HG02870 (cell line): ENCODE measurements at regions not wholly inside any gene's neighbourhood (a gene's known extent, or its start where the extent isn't known, plus 50 kb on each side); places are given as distances from the start of the nearest gene placed in this dataset.

Source experiments
- ATAC-seq: cut with Tn5 transposase; IDR thresholded peaks from one replicate; pipeline ENCODE4 v1.9.1; 2021; ENCODE audit warnings: mild to moderate bottlenecking, moderate library complexity; ENCODE audit not compliant: unreplicated experiment

DNA sequence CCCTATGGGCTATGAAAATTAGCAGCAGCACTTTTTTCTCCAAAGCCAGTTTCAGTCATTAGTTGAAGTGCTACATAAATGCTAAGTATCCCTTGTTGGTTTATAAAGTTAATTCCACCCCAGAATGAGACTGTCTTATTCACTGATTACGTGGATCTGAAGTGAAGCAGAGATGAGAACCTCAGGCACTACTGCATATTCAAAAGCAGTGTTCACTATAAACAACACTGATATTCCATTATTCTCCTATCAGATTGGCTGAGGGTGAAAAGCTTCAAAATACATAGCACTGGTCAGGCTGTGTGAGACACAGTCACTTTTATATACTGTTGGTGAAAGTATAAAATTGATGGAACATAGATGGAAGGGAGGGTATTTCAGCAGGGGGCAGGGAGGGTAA, 395.7 kb upstream of the RARB start:
- no peak for ATAC-seq

DNA sequence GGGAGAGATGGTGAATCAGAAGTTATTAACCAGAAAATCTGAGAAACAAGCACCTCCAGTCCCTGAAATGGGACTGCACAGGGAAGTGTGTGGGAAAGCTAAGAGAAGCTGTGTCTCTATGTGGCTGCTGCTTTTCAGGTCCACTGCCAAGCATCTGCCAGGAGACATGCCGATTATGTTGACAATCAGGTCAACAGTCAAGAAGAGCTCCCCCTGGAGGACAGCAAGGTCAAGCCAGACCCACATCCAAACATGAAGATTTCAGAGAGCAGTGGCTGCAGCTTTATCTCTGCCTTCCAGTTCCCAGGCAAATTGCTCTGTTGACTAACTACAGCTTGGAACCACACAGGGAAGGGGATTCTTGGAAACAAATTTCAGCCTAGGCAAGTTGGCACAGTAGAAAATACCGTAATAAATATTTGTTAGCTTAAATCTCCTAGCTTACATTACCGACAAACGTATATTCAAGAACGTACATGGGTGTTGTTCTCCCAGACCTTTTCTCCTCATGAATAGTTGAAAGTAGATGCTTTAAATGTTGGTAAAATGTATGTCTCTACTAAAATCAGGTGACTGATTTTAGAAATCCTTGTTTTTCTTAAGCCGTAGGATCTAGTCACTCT, 394.5 kb upstream of the RARB start:
- ATAC-seq = peak; percentile 84

DNA sequence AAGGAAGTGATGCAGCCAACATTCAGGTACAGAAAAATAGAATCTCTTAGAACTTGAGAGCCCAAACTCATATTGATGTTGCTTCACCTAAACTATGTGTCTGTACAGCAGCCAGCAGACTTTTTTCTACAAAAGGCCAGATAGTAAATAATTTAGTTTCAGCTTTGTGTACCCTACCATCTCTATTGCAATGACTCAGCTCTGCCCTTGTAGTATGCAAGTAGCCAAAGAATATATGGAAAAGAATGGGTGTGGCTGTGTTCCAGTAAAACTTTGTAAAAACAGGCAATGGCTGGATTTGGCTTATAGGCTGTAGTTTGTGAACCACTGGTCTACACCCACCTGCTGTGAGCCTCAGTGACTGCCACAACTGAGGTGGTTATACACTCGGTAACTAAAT, 392.5 kb upstream of the RARB start:
- ATAC-seq = no peak

DNA sequence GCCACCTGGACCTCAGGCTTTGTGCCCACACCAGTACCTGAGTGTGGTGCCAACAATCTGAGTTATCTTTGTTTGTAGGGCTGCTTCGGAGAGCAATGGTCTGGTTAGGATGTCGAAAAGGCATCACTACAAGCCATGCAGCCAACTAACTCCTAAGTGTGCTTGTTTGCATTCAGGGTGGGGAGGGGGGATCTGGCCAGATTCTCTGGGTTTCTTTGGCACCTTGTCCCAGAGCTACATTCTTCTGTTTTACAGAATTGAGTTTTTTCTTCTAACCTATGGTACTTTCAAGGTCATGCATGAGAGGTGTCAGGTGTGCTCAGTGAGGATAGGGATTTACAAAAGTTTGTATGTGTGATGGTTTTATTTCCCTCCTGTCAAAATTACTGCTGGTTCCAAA, 391.4 kb upstream of the RARB start:
- no peak for ATAC-seq

DNA sequence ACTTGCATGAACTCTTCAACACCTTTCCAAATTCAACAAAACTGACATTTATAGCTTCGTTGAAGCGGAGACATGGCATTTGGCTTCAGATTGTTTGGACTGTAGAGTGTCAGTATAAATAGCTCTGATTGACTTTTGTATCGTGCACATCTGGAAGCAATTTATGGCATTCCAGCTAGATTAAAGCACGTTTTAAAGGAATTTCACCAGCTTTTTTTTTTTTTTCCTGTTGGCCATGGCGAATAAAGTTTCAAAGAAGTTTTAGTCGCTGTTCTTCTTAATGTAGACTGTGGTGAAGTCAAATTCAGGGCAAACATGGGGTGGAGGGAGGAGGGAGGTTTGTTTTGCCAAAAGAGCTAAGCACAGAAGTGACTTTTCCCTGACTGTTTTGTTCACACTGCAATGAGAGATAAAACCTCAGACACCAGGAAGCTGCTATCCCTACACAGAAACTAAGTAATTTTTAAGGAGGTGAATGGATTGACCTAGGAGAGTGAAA, 391.0 kb upstream of the RARB start:
- no peak for ATAC-seq

DNA sequence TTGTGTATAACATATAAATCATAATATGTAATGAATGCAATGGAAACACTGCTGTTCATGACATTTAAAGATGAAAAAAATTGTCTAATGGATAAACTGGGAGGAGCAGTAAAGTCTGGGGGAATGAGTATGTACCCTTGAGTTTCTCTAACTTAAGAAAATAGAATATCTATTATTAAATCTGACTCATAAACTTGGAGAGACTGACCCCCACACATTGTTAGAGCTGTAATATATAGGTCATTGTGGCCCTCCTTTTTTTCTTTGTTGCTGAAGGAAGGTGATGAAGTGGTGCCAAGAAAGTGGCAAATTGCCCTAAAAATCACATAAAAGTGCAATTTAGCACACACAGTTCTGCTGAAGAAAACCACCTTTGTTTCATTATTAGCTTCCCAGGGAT, 389.8 kb upstream of the RARB start:
- no peak for ATAC-seq

DNA sequence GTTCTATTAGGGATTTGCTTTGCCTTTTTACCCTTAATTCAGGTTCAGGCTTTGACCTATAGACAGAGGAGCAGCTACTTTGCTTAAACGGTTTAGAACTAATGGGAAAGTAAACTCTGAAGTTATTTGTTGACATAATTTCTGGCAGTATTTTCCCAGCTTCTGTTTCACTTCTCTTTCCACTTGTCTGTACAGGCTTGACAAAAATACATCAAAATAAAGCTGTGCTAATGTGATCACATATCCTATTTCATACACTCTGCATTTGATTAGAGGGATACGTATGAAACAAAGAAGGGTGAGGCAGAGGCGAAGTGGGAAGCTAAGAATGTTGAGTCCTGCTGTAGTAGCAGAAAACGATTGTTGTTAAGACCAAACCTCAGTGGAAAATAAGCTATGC, 389.1 kb upstream of the RARB start:
- ATAC-seq = peak; percentile 75

DNA sequence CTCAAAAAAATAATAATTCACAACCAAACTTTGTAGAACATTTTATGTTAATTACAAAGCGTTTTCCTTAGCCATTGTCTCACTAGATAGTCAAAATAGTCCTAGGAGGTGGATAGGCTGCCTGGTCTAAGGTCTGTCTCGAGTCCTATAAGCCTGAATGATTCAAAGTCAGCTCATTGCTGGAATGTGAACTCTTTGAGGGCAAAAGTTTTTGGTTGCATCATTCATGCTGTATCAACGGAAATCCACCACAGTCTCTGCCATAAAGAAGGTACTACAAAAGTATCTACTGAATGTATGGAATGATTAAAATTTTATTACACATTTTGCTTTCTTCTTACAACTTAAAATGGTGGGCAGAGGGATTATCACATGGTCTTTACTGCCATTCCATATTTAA, 387.3 kb upstream of the RARB start:
- no peak for ATAC-seq

DNA sequence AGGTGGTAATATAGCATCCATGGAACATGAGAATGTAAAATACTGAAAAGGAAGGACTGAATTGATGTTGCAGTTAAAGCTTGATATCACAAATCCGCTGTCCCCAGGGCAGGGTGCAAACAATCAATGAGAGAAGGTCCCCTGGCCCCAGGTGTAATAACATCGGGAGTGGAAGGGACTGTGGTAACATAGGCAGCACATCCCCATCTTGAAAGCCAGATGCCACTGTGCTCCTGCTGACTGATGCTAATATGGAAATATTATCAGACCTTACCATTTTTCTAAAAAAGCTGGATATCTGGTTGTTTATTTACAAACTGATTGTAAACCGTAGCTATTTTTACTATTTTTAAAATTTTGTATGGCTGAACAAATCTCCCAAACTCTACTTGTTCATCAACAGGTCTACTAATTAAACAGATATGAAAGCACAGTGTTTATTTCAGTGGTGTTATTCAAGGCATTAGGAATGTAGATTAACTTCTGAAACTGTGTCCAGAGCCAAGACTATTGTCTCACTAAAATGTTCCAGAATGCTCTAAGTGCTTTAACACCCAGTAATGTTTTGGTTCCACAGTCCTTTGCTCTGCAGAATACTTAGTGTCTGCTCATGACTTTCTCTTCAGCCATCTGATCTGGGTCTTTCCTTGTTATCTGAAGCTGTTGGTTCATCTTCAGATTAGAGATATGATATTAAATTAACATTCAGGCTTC, 386.0 kb upstream of the RARB start:
- no peak for ATAC-seq

DNA sequence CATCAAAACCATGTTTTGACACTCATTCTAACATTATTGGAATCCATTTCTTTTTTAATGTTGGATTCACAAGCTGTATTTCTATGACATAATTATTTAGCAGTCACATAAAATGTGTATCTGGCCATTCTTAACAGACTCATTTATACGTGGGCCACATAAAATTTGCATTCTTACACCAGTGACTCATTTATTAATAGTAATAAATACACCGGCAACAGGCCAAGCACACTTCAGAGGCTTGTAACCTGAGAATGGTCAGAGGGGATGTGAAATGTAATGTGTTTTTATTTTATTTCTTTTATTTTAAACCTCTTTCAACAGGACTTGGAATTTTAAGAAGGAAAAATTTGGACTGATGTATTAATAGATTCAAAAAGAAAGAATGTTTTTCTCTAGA, 384.9 kb upstream of the RARB start:
- ATAC-seq = no peak

DNA sequence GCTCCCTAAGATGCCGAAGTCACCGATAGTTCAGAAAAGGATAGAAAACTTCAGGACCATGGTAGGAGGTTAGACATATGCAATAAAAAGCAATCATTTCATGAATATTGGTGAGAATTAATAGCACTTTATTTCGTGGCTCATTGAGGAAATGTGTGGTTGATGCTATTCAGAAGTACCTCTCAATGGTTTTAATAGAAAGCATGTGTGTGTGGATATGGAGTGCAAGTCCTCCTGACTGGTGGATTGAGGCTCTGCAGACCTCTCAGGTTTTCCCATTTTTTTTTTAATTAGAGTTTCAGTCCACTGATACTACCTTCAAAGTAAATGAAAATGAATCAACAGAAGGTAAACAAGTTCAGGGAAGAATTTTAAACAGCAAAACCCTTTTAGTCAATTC, 384.3 kb upstream of the RARB start:
- no peak for ATAC-seq

DNA sequence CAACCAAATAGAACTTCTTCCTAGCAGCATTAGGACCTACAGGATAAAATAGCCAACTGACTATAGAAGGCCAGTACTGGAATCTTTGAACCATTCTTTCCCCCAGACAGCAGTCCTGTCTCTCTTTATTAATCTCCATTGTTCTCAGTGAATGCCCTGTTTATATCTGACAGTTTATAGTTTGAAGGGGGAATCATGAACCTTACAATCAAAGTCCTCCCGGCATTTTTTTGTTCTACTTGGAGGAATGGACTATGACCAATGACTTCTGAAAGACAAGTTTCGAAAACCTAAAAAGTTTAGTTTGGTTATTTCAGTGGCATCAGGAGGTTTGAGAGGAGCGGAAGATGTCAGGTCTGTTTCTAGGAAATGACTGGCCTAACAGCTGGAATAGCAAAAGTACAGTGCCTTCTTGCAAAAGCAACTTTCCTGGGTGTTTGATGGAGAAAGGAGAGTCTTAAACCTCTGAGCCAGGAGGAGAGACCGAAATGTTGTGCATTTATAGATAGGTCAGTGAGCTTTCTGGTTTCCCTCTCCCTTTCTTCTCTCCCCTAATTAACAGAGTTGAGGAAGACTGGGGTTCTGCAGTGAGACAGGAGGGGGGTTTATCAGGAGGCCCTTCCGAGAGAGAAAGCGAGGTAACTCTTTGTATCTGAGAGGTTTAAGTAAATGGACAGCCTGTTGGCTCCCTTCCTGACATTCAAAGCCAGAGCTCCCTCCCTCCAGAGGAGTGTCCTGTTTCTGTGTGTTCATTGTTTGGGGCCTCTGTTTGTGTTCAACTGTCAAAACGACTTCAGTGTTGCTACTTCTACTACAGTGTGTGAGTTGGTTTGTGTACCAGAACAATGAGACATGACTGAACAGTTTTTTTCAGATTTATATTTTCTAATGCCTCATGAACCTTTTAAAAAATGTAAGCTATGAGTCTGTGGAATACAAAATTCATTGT, 383.0 kb upstream of the RARB start:
- no peak for ATAC-seq

DNA sequence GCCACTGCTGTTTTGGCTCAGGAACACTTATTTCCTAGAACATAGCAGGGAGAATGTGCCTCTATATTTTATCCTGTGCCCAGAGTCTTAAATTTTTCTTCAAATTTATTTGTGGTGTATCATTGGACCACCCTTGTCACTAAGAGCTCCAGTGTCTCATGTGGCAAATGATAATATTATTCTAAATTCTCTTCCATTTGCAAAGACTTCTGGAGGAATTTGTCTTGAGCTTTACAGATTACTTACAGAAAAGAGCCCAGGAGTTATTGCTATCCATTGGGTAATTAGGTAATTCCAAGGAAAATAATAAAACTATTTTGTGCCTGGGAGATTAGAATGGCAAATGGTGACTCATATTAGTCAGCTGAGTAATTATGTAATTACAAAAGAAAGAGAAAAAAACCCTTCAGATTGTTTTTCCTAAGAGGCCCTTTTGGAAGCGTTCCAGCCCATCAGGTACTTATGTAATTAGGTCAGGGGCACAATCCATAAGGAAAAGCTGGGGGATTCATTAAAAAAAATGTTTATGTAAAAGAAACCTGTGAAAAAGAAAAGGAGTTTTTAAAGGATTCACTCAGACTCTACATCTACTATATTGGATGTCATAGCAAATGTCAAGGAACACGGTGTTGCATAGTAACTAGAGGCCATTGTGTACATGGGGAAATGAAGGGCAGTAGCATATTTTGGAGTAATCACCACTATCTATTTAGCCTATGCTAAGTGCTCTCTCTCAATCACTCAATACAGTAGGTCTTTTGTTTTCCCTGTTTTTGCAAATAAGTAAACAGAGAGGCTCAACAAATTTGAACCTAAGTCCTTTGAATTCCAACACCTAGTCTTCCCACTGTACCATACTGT, 380.9 kb upstream of the RARB start:
- ATAC-seq = no peak

DNA sequence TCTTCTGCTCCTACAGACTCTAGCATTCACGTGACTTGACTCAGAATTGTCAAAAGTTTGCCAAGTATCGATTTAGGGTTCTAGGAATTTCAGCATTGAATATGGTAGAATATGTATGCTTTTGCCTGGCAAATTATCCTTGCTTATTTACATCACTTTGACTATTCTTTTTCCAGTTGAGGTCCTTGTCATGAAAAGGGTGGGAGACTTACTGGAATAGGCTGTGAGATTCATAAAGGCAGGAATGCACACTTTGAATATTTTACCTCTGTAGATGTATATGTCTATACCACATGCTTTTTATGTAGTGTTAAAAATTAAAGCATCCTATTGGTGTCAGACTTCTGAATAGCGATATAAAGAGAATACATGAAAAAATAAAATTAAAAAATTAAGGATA, 378.8 kb upstream of the RARB start:
- ATAC-seq = no peak

DNA sequence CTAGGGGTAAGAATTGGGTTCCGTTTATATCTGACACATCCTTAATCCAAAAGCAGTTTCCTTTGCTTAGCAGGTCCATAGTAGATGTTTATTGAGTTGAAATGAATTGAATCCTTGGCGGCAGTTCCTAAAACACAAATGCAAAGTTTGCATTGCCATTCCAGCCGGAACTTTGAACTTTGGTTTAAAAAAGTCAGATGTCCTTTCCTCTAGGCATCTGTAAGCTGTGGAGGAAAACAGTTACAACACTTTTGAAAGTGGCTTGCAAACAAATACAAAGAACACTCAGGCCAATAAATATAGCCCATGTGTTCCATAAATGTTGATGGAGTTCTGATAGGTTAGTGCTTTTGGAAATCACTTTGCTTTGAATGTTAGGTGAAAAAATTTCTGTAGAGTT, 374.7 kb upstream of the RARB start:
- no peak for ATAC-seq

DNA sequence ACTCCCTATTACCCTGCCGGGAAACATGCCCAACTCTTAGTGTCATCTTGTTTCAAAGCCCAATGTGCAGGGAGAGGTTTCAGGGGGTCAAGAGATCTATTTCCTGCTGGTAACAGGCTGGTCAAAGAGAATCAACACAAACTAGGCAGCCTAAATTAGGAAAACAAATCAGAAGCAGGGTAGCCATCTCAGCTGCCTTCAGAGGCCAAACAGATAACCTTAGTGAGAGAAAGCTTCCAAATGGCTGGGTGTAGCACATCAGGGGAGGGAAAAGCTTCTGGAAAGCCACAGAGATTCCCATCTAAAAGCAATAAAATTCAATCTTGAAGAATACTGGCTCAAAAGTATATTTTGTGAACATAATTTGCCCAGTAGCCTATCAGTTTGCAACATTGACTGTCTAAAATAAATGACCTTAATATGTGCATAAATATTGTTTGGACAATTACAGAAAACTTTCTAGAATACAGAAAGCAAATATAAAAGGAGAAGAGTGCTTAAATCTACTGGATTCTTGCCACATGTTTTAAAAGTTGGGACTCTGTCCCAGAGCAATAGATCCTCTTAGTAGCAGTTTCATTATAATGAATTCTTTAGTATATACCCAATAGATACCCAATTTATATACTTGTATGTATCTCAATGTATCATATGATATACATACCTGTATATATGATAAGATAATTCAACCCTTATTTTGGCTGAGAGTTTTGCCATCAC, 371.9 kb upstream of the RARB start:
- no peak for ATAC-seq

DNA sequence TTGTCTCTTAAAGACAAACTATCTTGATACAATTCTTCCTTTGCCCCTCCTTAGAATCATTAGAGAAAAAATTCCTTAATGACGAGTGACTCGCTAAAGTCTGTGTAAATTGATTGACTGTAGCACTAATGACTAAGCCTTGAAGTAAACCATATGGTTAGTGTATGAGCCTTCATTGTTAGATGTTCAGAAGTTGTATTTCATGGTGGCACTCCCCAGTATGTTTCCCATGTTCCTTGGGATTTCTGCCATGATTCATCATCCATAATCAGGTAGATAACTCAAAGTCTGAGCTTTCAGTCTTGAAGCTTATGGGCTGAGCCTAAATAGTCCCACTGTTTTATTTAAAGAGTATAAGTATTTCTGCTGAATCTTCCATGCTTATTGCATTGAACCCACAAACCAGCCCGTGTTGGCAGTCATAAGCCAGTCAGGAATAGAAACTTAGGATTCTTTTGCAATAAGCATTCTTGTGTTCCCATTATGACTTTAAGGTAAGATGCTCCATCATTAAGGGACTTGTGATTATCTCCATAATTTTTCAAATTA, 371.2 kb upstream of the RARB start:
- no peak for ATAC-seq

DNA sequence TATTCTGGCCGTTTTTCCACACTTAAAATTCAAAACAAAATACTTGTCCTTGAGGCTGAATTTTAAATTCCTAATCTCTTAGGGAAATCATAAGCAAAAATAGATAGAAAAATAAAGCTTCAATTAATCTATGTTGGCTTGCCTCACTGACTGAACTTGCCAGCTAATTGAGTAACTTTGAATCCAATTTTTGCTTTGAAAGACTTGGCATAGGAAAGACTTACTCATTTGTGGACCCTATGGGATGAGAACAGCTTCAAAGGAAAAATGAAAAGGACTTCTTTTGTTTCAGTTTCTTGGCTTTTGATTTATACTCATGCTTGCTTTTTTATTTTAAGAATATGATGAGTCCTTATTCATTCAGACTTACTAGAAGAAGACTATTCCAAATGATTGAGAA, 370.7 kb upstream of the RARB start:
- ATAC-seq = no peak

DNA sequence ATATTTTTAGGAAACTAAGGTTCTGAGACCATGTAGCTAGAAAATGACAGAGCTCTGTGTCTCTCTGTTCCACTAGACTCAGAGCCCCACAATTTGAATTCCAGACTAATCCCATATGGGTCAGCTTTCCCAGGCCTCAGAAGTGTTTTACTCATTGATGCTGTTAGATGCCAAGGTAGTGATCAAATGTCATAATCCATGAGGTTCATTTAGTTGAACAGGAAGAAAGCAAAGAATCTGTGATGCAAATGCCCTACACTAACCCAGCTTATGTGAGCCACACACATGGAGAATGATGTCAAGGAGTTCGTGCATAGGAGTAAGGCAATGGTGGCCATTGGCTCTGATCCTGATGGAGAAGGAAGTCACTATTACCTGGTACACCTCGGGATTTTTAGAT, 363.4 kb upstream of the RARB start:
- ATAC-seq = no peak

DNA sequence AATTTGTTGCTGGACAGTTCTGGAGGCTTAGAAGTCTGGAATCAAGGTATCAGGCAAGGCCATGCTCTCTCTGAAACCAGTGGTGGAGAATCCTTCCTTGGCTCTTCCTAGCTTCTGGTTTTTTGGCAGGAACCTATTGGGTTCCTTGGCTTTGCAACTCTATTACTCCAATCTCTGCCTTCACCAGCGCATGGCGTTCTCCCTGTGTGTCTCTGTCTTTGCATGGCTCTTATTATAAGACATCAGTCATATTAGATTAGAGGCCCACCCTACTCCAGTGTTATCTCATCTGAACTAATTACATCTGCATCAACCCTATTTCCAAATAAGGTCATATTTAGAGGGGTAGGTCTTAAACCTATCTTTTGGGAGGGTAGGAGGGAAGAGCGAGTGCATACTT, 358.1 kb upstream of the RARB start:
- no peak for ATAC-seq
